NCI-H1417 treated with DMSO at 0.1 percent for 48 hours (cell line): ENCODE measurements at regions not wholly inside any gene's neighbourhood (a gene's known extent, or its start where the extent isn't known, plus 50 kb on each side); places are given as distances from the start of the nearest gene placed in this dataset.

Experiments
- DNase-seq: peaks from one replicate; lab custom pipeline; 2025; lab: John Stamatoyannopoulos, UW

DNA sequence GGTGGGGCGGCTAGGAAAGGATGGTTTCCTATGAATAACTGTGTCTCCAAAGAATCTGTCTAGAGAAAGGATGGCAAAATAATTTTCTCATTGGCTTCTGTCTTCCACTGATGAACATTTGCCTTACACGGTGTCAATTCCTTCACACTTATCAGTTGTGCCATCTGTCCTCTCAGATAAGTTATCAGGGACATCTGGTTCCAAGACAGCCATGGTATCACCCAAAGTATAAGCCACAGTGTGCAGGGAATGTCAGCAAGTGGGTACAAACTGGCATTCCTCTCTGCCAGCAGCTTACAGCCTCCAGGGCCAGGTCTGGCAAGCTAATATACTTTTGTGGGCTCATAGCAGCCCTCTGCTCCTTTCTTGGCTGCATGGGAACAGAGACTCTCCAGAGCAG, 1092.0 kb downstream of the EFNA5 start:
- DNase-seq = no peak

DNA sequence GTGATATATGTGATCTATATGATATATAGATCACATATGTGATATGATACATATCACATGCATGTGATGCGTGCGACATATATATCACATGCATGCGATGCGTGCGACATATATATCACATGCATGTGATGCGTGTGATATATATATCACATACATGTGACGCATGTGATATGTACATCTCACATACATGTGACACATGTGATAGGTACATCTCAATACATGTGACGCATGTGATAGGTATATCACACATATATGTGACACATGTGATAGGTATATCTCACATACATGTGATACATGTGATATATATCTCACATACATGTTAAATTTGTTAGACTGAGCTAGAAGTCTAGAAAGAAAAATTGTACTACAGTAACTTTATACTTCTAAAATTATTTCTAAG, 1095.9 kb downstream of the EFNA5 start:
- DNase-seq = no peak

DNA sequence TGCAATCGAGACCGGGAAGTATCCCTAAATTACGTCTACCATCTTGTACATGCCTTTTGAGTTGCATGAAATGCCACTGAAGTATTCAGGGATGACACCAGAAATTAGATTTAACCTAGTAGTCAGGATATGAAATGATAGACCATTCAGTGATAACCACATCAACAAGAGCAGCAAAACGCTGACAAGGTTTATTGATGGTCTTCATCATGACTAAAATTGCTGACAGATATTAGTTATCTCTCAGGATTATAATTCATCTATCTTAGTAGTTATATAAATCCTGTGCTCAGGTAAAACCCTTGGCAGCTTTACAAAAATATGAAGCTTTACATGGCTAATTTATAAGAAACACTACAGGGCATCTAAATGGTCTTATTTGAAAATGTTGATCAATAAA, 1104.7 kb downstream of the EFNA5 start:
- DNase-seq = no peak

- no peak for DNase-seq
Observed at GRCh38 chr5:106545325-106545724, 1125.4 kb downstream of the EFNA5 start.

- no peak for DNase-seq
Observed at GRCh38 chr5:106543330-106543729, 1127.4 kb downstream of the EFNA5 start.

GRCh38 chr5:106530150-106530549, 1140.6 kb downstream of the EFNA5 start:
- DNase-seq = no peak

- DNase-seq = no peak
Observed at GRCh38 chr5:106525438-106525837, 1145.3 kb downstream of the EFNA5 start.

DNA sequence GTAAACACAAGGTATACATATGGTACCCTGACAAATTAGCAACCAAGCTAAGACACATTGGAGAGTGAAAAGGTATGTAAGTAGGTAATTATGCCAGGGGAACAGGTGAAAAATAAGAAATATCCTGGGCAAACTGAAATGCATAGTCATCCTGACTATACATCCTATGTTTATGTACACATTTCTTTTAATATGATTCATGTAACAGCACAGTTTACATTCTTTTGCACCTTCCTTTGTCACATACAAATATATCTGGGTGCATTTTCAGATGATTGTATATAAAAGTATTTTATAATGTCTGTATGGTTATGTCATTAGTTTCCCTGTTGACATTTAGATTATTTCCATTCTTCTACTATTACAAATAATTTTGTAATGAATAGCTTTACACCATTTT, 1146.9 kb downstream of the EFNA5 start:
- no peak for DNase-seq

DNA sequence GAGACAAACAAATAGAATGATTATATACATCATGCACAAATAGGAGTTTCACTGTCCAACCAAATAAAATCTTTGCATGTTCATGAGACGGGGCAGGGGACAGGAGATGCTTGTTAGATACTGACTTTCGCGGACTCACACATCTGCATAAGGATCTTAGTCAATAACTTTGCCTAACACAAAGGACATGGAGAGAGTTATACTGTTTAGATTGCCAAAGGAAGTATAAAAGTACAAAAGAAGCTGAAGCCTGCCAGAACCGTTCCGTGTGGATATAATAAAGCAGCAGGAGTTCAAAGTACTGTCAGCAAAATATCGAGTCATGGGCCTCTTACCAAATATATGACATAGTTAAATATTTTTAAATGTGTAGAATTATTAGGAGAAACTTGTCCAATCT, 1148.4 kb downstream of the EFNA5 start:
- DNase-seq = no peak

- no peak for DNase-seq
Observed at GRCh38 chr5:106521701-106522100, 1149.0 kb downstream of the EFNA5 start.

GRCh38 chr5:106510321-106510720, 1160.4 kb downstream of the EFNA5 start:
- DNase-seq = no peak

GRCh38 chr5:106508894-106509293, 1161.8 kb downstream of the EFNA5 start:
- no peak for DNase-seq

DNA sequence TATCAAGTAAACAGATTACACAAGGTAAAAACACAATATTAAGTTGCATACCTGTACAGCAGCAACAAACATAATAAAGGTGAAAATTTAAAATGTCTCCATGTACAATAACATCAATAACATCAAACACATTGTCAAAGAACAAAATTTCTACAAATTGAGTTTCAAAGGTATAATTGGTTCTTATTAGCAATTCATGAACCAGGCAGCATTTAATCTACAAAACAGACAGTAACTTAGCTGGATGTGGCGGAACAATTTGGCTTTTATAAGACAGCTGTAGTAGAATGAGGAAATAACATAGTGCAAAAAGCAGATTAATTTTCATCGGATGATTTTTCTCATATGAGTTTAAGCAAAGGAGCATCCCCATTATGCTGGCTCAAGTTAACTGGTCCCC, 1176.8 kb downstream of the EFNA5 start:
- no peak for DNase-seq

- DNase-seq = no peak
Observed at GRCh38 chr5:106489004-106489403, 1181.7 kb downstream of the EFNA5 start.

DNA sequence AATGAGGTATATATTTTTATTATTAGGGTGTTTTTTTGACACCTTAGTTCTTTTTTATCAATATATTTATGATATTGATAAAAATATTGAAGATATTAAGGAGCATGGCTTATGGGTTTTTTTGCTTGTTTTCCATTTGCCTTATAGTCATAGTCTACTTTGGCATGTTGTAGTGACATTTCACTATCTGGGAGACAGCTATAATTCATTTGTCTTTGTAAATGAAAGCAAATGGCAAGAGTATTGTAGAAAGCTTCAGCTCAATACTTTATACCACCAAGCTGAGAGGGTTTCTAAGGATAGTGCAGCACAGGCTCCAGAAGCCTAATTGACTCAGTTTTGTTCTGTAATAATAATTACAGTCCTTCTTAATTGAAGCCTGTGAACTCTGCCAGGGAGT, 1182.3 kb downstream of the EFNA5 start:
- DNase-seq = no peak

GRCh38 chr5:106481374-106481773, 1189.4 kb downstream of the EFNA5 start:
- no peak for DNase-seq

GRCh38 chr5:106476630-106477029, 1194.1 kb downstream of the EFNA5 start:
- no peak for DNase-seq

GRCh38 chr5:106474066-106474465, 1196.7 kb downstream of the EFNA5 start:
- no peak for DNase-seq

- no peak for DNase-seq
Observed at GRCh38 chr5:106459541-106459940, 1211.2 kb downstream of the EFNA5 start.

DNA sequence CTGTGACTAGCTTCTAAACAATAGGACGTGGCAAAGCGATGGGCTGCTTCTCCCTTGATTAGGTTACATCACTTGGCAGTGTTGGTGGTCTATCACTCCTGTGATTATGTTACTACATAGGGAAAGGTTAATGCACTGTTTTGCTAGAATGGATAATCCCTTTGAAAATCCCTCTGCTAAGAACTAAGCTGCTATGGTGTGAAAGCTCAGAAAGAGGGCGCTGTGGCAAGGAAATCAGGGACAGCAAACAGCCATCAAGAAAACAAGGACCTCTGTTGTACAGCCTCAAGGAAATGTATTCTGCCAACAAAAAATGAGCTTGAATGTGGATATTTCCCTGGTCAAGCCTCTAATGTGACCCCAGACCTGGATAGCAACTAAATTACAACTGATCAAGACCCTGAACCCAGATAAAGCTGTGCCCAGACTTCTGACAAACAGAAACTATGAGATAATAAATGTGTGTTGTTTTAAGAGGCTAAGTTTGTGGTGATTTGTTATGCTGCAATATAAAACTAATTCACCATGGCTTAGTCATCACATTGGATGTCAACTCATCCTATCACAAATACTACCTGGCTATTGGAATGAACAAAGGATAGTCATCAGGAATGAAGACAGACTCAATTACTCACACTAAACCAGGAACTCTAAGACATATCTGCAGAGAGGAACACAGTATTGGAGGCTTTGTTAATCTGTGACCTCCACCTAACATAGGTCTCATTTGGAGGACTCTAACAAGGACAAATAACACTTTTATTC, 1215.9 kb downstream of the EFNA5 start:
- DNase-seq = no peak

- no peak for DNase-seq
Observed at GRCh38 chr5:106454050-106454449, 1216.7 kb downstream of the EFNA5 start.

GRCh38 chr5:106451998-106452397, 1218.7 kb downstream of the EFNA5 start:
- no peak for DNase-seq

- no peak for DNase-seq
Observed at GRCh38 chr5:106443746-106444145, 1227.0 kb downstream of the EFNA5 start.

DNA sequence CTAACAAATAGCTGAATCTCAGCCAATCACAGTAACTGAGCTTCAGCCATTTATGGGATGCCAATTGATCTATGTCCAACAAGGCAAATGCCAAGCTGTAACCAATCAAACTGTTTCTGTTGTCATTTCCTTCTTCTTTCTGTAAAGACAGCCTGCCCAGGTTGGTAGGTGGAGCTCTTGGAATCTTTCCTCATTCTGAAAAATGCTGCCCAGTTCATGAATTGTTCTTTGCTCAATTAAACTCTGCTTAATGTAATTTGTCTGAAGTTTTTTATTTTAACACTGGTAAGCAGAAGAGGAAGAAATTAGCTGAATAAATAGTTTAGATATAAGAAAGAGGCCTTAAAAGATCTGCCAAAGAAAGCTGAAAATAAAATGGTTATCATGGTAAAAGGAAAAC, 1235.6 kb downstream of the EFNA5 start:
- DNase-seq = no peak
